Stomach (tissue), 4 donors: ENCODE measurements at regions not wholly inside any gene's neighbourhood (a gene's known extent, or its start where the extent isn't known, plus 50 kb on each side); places are given as distances from the start of the nearest gene placed in this dataset.

Source experiments
- EP300 ChIP-seq: sonication (generic); formaldehyde crosslinking; IDR thresholded peaks from one replicate; pipeline ENCODE4 v1.6.1; 2017; ENCODE audit warnings: antibody characterized with exemption
- POLR2A ChIP-seq, 4 donors: fragments of 450-650 bp; IDR thresholded peaks; one replicate each; pipeline ENCODE4 v1.6.1; 2016; ENCODE audit warnings: antibody characterized with exemption in 4 of 4, control low read depth in 2 of 4, mild to moderate bottlenecking in 1 of 4, moderate library complexity in 1 of 4
- POLR2AphosphoS5 ChIP-seq, 3 donors: sonication (generic); formaldehyde crosslinking; IDR thresholded peaks; one replicate each; pipeline ENCODE4 v1.6.1; 2016; ENCODE audit warnings: antibody characterized with exemption in 3 of 3
- TF ChIP-seq, protein P1 (sequence below), 7 experiments: fragments of 450-650 bp in 4 of 7; fragments of 200-600 bp in 3 of 7; sonication (generic) in 3 of 7; IDR thresholded peaks; one replicate each; pipeline ENCODE4 v1.5.1; 2016 to 2019; ENCODE audit warnings: antibody characterized with exemption in 7 of 7, control low read depth in 2 of 7, mild to moderate bottlenecking in 1 of 7

- TF ChIP-seq, protein P1, sequence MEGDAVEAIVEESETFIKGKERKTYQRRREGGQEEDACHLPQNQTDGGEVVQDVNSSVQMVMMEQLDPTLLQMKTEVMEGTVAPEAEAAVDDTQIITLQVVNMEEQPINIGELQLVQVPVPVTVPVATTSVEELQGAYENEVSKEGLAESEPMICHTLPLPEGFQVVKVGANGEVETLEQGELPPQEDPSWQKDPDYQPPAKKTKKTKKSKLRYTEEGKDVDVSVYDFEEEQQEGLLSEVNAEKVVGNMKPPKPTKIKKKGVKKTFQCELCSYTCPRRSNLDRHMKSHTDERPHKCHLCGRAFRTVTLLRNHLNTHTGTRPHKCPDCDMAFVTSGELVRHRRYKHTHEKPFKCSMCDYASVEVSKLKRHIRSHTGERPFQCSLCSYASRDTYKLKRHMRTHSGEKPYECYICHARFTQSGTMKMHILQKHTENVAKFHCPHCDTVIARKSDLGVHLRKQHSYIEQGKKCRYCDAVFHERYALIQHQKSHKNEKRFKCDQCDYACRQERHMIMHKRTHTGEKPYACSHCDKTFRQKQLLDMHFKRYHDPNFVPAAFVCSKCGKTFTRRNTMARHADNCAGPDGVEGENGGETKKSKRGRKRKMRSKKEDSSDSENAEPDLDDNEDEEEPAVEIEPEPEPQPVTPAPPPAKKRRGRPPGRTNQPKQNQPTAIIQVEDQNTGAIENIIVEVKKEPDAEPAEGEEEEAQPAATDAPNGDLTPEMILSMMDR (IDR thresholded peaks at IDR 0.05), result no peak
- TF ChIP-seq EP300 (no peak), POLR2A (IDR thresholded peaks at IDR 0.05) (no peak), POLR2AphosphoS5 (IDR thresholded peaks at IDR 0.05) (no peak)
Observed at GRCh38 chr13:72566526-72566925, 160.9 kb downstream of the MZT1 start.
